ENCODE measurements at regions not wholly inside any gene's neighbourhood (a gene's known extent, or its start where the extent isn't known, plus 50 kb on each side); places are given as distances from the start of the nearest gene placed in this dataset.
"Not testable (repeated sequence)": the region's sequence is repeated elsewhere in the genome, so short reads cannot be mapped to it uniquely, and the experiment has no call there.

GRCh38 chr19:30851646-30852045, 479.5 kb downstream of the ZNF536 start:
- no peaks in the 10 kb centered on the region for H3K36me3 Mint-ChIP-seq (ENCODE audit: low read depth)
- H3K27me3 Mint-ChIP-seq (ENCODE audit: low read depth, poor library complexity): no peaks in the 10 kb centered on the region
- no peak overlapping the region for H3K27ac Mint-ChIP-seq
- no peak for TF ChIP-seq CTCF (IDR thresholded peaks at IDR 0.05)
- no peak for DNase-seq
- H3K9me3 Mint-ChIP-seq: peaks cover 5% of the 10 kb centered on the region
- peaks cover 98% of the 10 kb centered on the region for H3K4me1 Mint-ChIP-seq
- peak overlapping the region; percentile 1 for H3K4me3 Mint-ChIP-seq

- H3K9me3 Mint-ChIP-seq: peaks cover 14% of the 10 kb centered on the region
- H3K4me1 Mint-ChIP-seq: peaks cover 70% of the 10 kb centered on the region
- TF ChIP-seq CTCF (IDR thresholded peaks at IDR 0.05): no peak
- H3K36me3 Mint-ChIP-seq (ENCODE audit: low read depth): no peaks in the 10 kb centered on the region
- H3K27me3 Mint-ChIP-seq (ENCODE audit: low read depth, poor library complexity): peaks cover 4% of the 10 kb centered on the region
- DNase-seq: peak; percentile 27
- H3K27ac Mint-ChIP-seq: peak overlapping the region; percentile 92
- H3K4me3 Mint-ChIP-seq: peak overlapping the region; percentile 58
Observed at GRCh38 chr19:30848636-30849425, 476.6 kb downstream of the ZNF536 start.

GRCh38 chr19:30846102-30846501, 473.9 kb downstream of the ZNF536 start:
- peaks cover 4% of the 10 kb centered on the region for H3K27me3 Mint-ChIP-seq (ENCODE audit: low read depth, poor library complexity)
- no peak overlapping the region for H3K4me3 Mint-ChIP-seq
- H3K9me3 Mint-ChIP-seq: peaks cover 21% of the 10 kb centered on the region
- peaks cover 43% of the 10 kb centered on the region for H3K4me1 Mint-ChIP-seq
- TF ChIP-seq CTCF (IDR thresholded peaks at IDR 0.05): no peak
- DNase-seq: no peak
- no peak overlapping the region for H3K27ac Mint-ChIP-seq
- no peaks in the 10 kb centered on the region for H3K36me3 Mint-ChIP-seq (ENCODE audit: low read depth)

GRCh38 chr19:30842926-30843325, 470.7 kb downstream of the ZNF536 start:
- TF ChIP-seq CTCF (IDR thresholded peaks at IDR 0.05): no peak
- no peak for DNase-seq
- Mint-ChIP-seq H3K36me3 (ENCODE audit: low read depth) (no peaks in the 10 kb centered on the region), H3K4me1 (peaks cover 11% of the 10 kb centered on the region), H3K27ac (no peak overlapping the region), H3K4me3 (no peak overlapping the region), H3K27me3 (ENCODE audit: low read depth, poor library complexity) (peaks cover 6% of the 10 kb centered on the region), H3K9me3 (peaks cover 39% of the 10 kb centered on the region)

- Mint-ChIP-seq H3K27ac (no peak overlapping the region), H3K27me3 (ENCODE audit: low read depth, poor library complexity) (peaks cover 6% of the 10 kb centered on the region), H3K9me3 (peaks cover 38% of the 10 kb centered on the region), H3K4me1 (peaks cover 2% of the 10 kb centered on the region), H3K4me3 (no peak overlapping the region), H3K36me3 (ENCODE audit: low read depth) (no peaks in the 10 kb centered on the region)
- no peak for TF ChIP-seq CTCF (IDR thresholded peaks at IDR 0.05)
- DNase-seq: no peak
Observed at GRCh38 chr19:30841934-30842333, 469.8 kb downstream of the ZNF536 start.

GRCh38 chr19:30830875-30831274, 458.7 kb downstream of the ZNF536 start:
- no peak overlapping the region for H3K27ac Mint-ChIP-seq
- no peaks in the 10 kb centered on the region for H3K36me3 Mint-ChIP-seq (ENCODE audit: low read depth)
- peaks cover 12% of the 10 kb centered on the region for H3K9me3 Mint-ChIP-seq
- no peak for TF ChIP-seq CTCF (IDR thresholded peaks at IDR 0.05)
- peaks cover 3% of the 10 kb centered on the region for H3K27me3 Mint-ChIP-seq (ENCODE audit: low read depth, poor library complexity)
- no peak overlapping the region for H3K4me3 Mint-ChIP-seq
- no peaks in the 10 kb centered on the region for H3K4me1 Mint-ChIP-seq
- DNase-seq: no peak

GRCh38 chr19:30825505-30825904, 453.3 kb downstream of the ZNF536 start:
- H3K27me3 Mint-ChIP-seq (ENCODE audit: low read depth, poor library complexity); H3K27ac Mint-ChIP-seq; H3K4me1 Mint-ChIP-seq; DNase-seq; H3K36me3 Mint-ChIP-seq (ENCODE audit: low read depth); H3K4me3 Mint-ChIP-seq: not testable (repeated sequence)
- H3K9me3 Mint-ChIP-seq: peaks cover 16% of the 10 kb centered on the region

All from nephron progenitor cell (in vitro differentiated cells).